ENCODE measurements at regions not wholly inside any gene's neighbourhood (a gene's known extent, or its start where the extent isn't known, plus 50 kb on each side); places are given as distances from the start of the nearest gene placed in this dataset.
"Not testable (repeated sequence)": the region's sequence is repeated elsewhere in the genome, so short reads cannot be mapped to it uniquely, and the experiment has no call there.

GRCh38 chr7:119620769-119621168 lies 652.2 kb upstream of the KCND2 start:
- peaks cover 5% of the 10 kb centered on the region for H3K9me3 Mint-ChIP-seq
- H3K4me3 Mint-ChIP-seq, result no peak overlapping the region
- DNase-seq, result no peak
- no peaks in the 10 kb centered on the region for H3K4me1 Mint-ChIP-seq
- no peak for TF ChIP-seq CTCF (IDR thresholded peaks at IDR 0.05)
- no peak for ATAC-seq (ENCODE audit: low read depth)
- H3K27me3 Mint-ChIP-seq, result no peaks in the 10 kb centered on the region
- intact Hi-C loops (cut with micrococcal nuclease), result no loop called here
- H3K27ac Mint-ChIP-seq, result no peak overlapping the region
- ChIA-PET CTCF (no interaction called here), POLR2A (no interaction called here)
- H3K36me3 Mint-ChIP-seq (ENCODE audit: low read depth), result no peaks in the 10 kb centered on the region

- Mint-ChIP-seq H3K36me3 (ENCODE audit: low read depth) (no peaks in the 10 kb centered on the region), H3K27me3 (no peaks in the 10 kb centered on the region), H3K4me3 (no peak overlapping the region), H3K4me1 (no peaks in the 10 kb centered on the region), H3K27ac (no peak overlapping the region), H3K9me3 (peaks cover 5% of the 10 kb centered on the region)
- CTCF ChIA-PET, result no interaction called here
- no peak for ATAC-seq (ENCODE audit: low read depth)
- POLR2A ChIA-PET, result no interaction called here
- no peak for DNase-seq
- no peak for TF ChIP-seq CTCF (IDR thresholded peaks at IDR 0.05)
- intact Hi-C loops (cut with micrococcal nuclease), result no loop called here
Observed at GRCh38 chr7:119623427-119623826, 649.5 kb upstream of the KCND2 start.

- Mint-ChIP-seq H3K4me3 (no peak overlapping the region), H3K27ac (no peak overlapping the region), H3K36me3 (ENCODE audit: low read depth) (no peaks in the 10 kb centered on the region), H3K27me3 (no peaks in the 10 kb centered on the region), H3K4me1 (no peaks in the 10 kb centered on the region), H3K9me3 (peaks cover 1% of the 10 kb centered on the region)
- ATAC-seq (ENCODE audit: low read depth) (no peak), DNase-seq (no peak)
- ChIA-PET POLR2A (no interaction called here), CTCF (no interaction called here)
- no peak for TF ChIP-seq CTCF (IDR thresholded peaks at IDR 0.05)
- intact Hi-C loops (cut with micrococcal nuclease), result no loop called here
Observed at GRCh38 chr7:119630406-119630969, 642.5 kb upstream of the KCND2 start.

- H3K4me3 Mint-ChIP-seq; ATAC-seq (ENCODE audit: low read depth); DNase-seq; H3K4me1 Mint-ChIP-seq; H3K27ac Mint-ChIP-seq; H3K9me3 Mint-ChIP-seq; intact Hi-C loops (cut with micrococcal nuclease); H3K36me3 Mint-ChIP-seq (ENCODE audit: low read depth); POLR2A ChIA-PET; H3K27me3 Mint-ChIP-seq; CTCF ChIA-PET: not testable (repeated sequence)
Observed at GRCh38 chr7:119633812-119634211, 639.2 kb upstream of the KCND2 start.

GRCh38 chr7:119640326-119640725 lies 632.6 kb upstream of the KCND2 start:
- CTCF ChIA-PET, result no interaction called here
- H3K36me3 Mint-ChIP-seq (ENCODE audit: low read depth), result no peaks in the 10 kb centered on the region
- no peak for ATAC-seq (ENCODE audit: low read depth)
- no peaks in the 10 kb centered on the region for H3K4me1 Mint-ChIP-seq
- peaks cover 2% of the 10 kb centered on the region for H3K9me3 Mint-ChIP-seq
- no peak for DNase-seq
- POLR2A ChIA-PET, result no interaction called here
- no peak overlapping the region for H3K27ac Mint-ChIP-seq
- H3K4me3 Mint-ChIP-seq, result no peak overlapping the region
- no peak for TF ChIP-seq CTCF (IDR thresholded peaks at IDR 0.05)
- intact Hi-C loops (cut with micrococcal nuclease), result no loop called here
- H3K27me3 Mint-ChIP-seq, result no peaks in the 10 kb centered on the region

GRCh38 chr7:119640861-119641260 lies 632.1 kb upstream of the KCND2 start:
- ChIA-PET CTCF (no interaction called here), POLR2A (no interaction called here)
- Mint-ChIP-seq H3K27ac (no peak overlapping the region), H3K4me1 (no peaks in the 10 kb centered on the region), H3K9me3 (peaks cover 2% of the 10 kb centered on the region), H3K27me3 (no peaks in the 10 kb centered on the region), H3K4me3 (no peak overlapping the region), H3K36me3 (ENCODE audit: low read depth) (no peaks in the 10 kb centered on the region)
- no peak for DNase-seq
- no peak for TF ChIP-seq CTCF (IDR thresholded peaks at IDR 0.05)
- intact Hi-C loops (cut with micrococcal nuclease), result no loop called here
- ATAC-seq (ENCODE audit: low read depth), result no peak
